SU-DHL-6 (cell line): ENCODE measurements at regions not wholly inside any gene's neighbourhood (a gene's known extent, or its start where the extent isn't known, plus 50 kb on each side); places are given as distances from the start of the nearest gene placed in this dataset.

Experiments
- CTCF ChIP-seq: fragments of 200-600 bp; sonication (generic); IDR thresholded peaks from one replicate; pipeline ENCODE4 v1.5.1; 2017; ENCODE audit warnings: antibody characterized with exemption, mild to moderate bottlenecking, low read length, moderate library complexity; ENCODE audit not compliant: insufficient read depth, poor library complexity, severe bottlenecking
- EZH2phosphoT487 ChIP-seq: fragments of 200-600 bp; sonication (generic), shearing (Covaris generic); conservative IDR thresholded peaks from 2 replicates; pipeline ENCODE4 v1.6.1; 2018; ENCODE audit warnings: mild to moderate bottlenecking, antibody characterized with exemption, low read length, moderate library complexity, mixed read lengths

- no peak for TF ChIP-seq CTCF
- TF ChIP-seq EZH2phosphoT487 = no peak
These were observed 309.5 kb upstream of the SLITRK3 start for GRCh38 chr3:165505657-165506056.
